ENCODE measurements at regions not wholly inside any gene's neighbourhood (a gene's known extent, or its start where the extent isn't known, plus 50 kb on each side); places are given as distances from the start of the nearest gene placed in this dataset.

- no peak for TF ChIP-seq CREB3 (CRISPR knock-in tag; IDR thresholded peaks at IDR 0.05)
- no peak for TF ChIP-seq MXI1 (IDR thresholded peaks at IDR 0.05; ENCODE audit: borderline replicate concordance, low read depth, low read length)
- TF ChIP-seq AGO1 (IDR thresholded peaks at IDR 0.05; ENCODE audit: low read depth, low read length, poor library complexity, severe bottlenecking): no peak
- TF ChIP-seq MED13 (CRISPR knock-in tag; IDR thresholded peaks at IDR 0.05): no peak
- TF ChIP-seq POLR2G (IDR thresholded peaks at IDR 0.05; ENCODE audit: low read depth, low read length): no peak
- no peak for TF ChIP-seq KAT8 (CRISPR knock-in tag; IDR thresholded peaks at IDR 0.05)
- TF ChIP-seq ZNF280B (CRISPR knock-in tag; IDR thresholded peaks at IDR 0.05; ENCODE audit: borderline replicate concordance): no peak
Measured at GRCh38 chr9:109981091-109981490, 201.1 kb downstream of the PALM2AKAP2 start.
